Esophagus mucosa (tissue), 1 donor: ENCODE measurements at regions not wholly inside any gene's neighbourhood (a gene's known extent, or its start where the extent isn't known, plus 50 kb on each side); places are given as distances from the start of the nearest gene placed in this dataset.

Experiments
- ATAC-seq: fragments of 200-7000 bp; cut with Tn5 transposase; one replicate; pipeline ENCODE4 v1.9.1; 2020
- donor health status: DM: yes; HTN: yes; CAD: no.

GRCh38 chr21:16777041-16777720 lies 735.7 kb upstream of the CXADR start:
- ATAC-seq = no peak

- ATAC-seq = no peak
Measured at GRCh38 chr21:16788584-16788983, 724.3 kb upstream of the CXADR start.

- ATAC-seq = no peak
Measured at GRCh38 chr21:16789636-16790035, 723.2 kb upstream of the CXADR start.

GRCh38 chr21:16792101-16792500 lies 720.7 kb upstream of the CXADR start:
- no peak for ATAC-seq

GRCh38 chr21:16794950-16795349 lies 717.9 kb upstream of the CXADR start:
- peak; percentile 59 for ATAC-seq

GRCh38 chr21:16796776-16797175 lies 716.1 kb upstream of the CXADR start:
- ATAC-seq = no peak

GRCh38 chr21:16797540-16797939 lies 715.3 kb upstream of the CXADR start:
- no peak for ATAC-seq

GRCh38 chr21:16797966-16798365 lies 714.9 kb upstream of the CXADR start:
- ATAC-seq = no peak

GRCh38 chr21:16800536-16801275 lies 712.1 kb upstream of the CXADR start:
- no peak for ATAC-seq

GRCh38 chr21:16811011-16811410 lies 701.8 kb upstream of the CXADR start:
- ATAC-seq = no peak

- no peak for ATAC-seq
Measured at GRCh38 chr21:16811970-16812369, 700.9 kb upstream of the CXADR start.

GRCh38 chr21:16815243-16815642 lies 697.6 kb upstream of the CXADR start:
- no peak for ATAC-seq

GRCh38 chr21:16821588-16821987 lies 691.3 kb upstream of the CXADR start:
- ATAC-seq = no peak

GRCh38 chr21:16829532-16829931 lies 683.3 kb upstream of the CXADR start:
- no peak for ATAC-seq

GRCh38 chr21:16832791-16833190 lies 680.1 kb upstream of the CXADR start:
- no peak for ATAC-seq

- no peak for ATAC-seq
Measured at GRCh38 chr21:16834791-16835190, 678.1 kb upstream of the CXADR start.

- no peak for ATAC-seq
Measured at GRCh38 chr21:16837321-16837720, 675.5 kb upstream of the CXADR start.

GRCh38 chr21:16837721-16838120 lies 675.1 kb upstream of the CXADR start:
- no peak for ATAC-seq

GRCh38 chr21:16838331-16838730 lies 674.5 kb upstream of the CXADR start:
- no peak for ATAC-seq

GRCh38 chr21:16840538-16840937 lies 672.3 kb upstream of the CXADR start:
- no peak for ATAC-seq

GRCh38 chr21:16841975-16842695 lies 670.7 kb upstream of the CXADR start:
- ATAC-seq = no peak

GRCh38 chr21:16842696-16843035 lies 670.2 kb upstream of the CXADR start:
- ATAC-seq = no peak

GRCh38 chr21:16847211-16847610 lies 665.6 kb upstream of the CXADR start:
- ATAC-seq = no peak

- no peak for ATAC-seq
Measured at GRCh38 chr21:16851054-16851453, 661.8 kb upstream of the CXADR start.
